Brain microvascular endothelial cell (primary cell): ENCODE measurements at regions not wholly inside any gene's neighbourhood (a gene's known extent, or its start where the extent isn't known, plus 50 kb on each side); places are given as distances from the start of the nearest gene placed in this dataset.
"Not testable (repeated sequence)": the region's sequence is repeated elsewhere in the genome, so short reads cannot be mapped to it uniquely, and the experiment has no call there.

ENCODE experiments used
- DNase-seq: peaks from one replicate; pipeline ENCODE4 v3.0.0-alpha.2; 2020
- H3K27ac ChIP-seq: fragments of 250-450 bp; sonication (Bioruptor Pico); 2 replicates; pipeline ENCODE4 v1.5.1; 2020; ENCODE audit warnings: mild to moderate bottlenecking, moderate library complexity
- H3K27me3 ChIP-seq: fragments of 250-450 bp; sonication (Bioruptor Pico); replicated peaks from 2 replicates; pipeline ENCODE4 v1.5.1; 2020; ENCODE audit warnings: mild to moderate bottlenecking
- H3K36me3 ChIP-seq: fragments of 250-450 bp; sonication (Bioruptor Pico); replicated peaks from 2 replicates; pipeline ENCODE4 v1.5.1; 2020; ENCODE audit warnings: mild to moderate bottlenecking
- H3K4me3 ChIP-seq: 2 replicates; pipeline ENCODE4 v1.5.1; 2011; ENCODE audit warnings: low read depth, mild to moderate bottlenecking, control low read depth, low read length, moderate library complexity
- in situ Hi-C: cut with HindIII; loops from 2 replicates; pipeline ENCODE4 v1.10.0; 2017; ENCODE audit warnings: low sequenced_read_pairs, low pct_ligation_motif_present
- TF ChIP-seq, protein P1 (sequence below): IDR thresholded peaks from 2 replicates; pipeline ENCODE4 v1.5.1; 2011; ENCODE audit warnings: low read depth, mild to moderate bottlenecking, moderate library complexity, low read length, control low read depth, inconsistent platforms; ENCODE audit errors: missing control alignments

DNA sequence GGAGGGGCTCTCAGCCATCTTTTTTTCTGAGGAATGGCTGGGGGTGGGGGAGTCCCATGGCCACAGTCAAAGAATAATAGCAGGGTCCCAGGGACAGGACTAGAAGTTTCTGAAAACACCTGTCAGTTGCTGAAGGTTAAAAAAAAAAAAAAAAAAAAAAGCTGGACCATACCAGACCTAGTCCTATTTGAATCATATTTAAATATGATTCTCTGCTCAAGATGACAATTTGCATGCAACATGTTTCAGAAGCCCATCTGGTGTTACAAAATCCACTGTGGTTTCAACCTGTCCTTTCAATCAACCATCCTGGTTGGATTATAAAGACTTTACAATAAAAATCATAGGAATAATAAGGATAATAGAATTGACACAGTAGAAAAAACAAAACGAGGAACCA is 153.7 kb downstream of the TENT5C start:
- TF ChIP-seq, protein P1, sequence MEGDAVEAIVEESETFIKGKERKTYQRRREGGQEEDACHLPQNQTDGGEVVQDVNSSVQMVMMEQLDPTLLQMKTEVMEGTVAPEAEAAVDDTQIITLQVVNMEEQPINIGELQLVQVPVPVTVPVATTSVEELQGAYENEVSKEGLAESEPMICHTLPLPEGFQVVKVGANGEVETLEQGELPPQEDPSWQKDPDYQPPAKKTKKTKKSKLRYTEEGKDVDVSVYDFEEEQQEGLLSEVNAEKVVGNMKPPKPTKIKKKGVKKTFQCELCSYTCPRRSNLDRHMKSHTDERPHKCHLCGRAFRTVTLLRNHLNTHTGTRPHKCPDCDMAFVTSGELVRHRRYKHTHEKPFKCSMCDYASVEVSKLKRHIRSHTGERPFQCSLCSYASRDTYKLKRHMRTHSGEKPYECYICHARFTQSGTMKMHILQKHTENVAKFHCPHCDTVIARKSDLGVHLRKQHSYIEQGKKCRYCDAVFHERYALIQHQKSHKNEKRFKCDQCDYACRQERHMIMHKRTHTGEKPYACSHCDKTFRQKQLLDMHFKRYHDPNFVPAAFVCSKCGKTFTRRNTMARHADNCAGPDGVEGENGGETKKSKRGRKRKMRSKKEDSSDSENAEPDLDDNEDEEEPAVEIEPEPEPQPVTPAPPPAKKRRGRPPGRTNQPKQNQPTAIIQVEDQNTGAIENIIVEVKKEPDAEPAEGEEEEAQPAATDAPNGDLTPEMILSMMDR, result no peak
- no peak for DNase-seq
- no peaks in the 10 kb centered on the region for H3K27me3 ChIP-seq
- in situ Hi-C loops, result loop anchor here (25.0 kb wide), 1 partner anchor 222 kb away; no protein-coding TSS in a partner anchor
- no peaks in the 10 kb centered on the region for H3K36me3 ChIP-seq
- no peak overlapping the region for H3K27ac ChIP-seq
- H3K4me3 ChIP-seq, result no peak overlapping the region

GRCh38 chr1:117760069-117760468 is 154.2 kb downstream of the TENT5C start:
- H3K36me3 ChIP-seq, result no peaks in the 10 kb centered on the region
- TF ChIP-seq, protein P1, result no peak
- no peak overlapping the region for H3K4me3 ChIP-seq
- no peak for DNase-seq
- no peak overlapping the region for H3K27ac ChIP-seq
- in situ Hi-C loops, result loop anchor here (25.0 kb wide), 1 partner anchor 223 kb away; no protein-coding TSS in a partner anchor
- no peaks in the 10 kb centered on the region for H3K27me3 ChIP-seq

DNA sequence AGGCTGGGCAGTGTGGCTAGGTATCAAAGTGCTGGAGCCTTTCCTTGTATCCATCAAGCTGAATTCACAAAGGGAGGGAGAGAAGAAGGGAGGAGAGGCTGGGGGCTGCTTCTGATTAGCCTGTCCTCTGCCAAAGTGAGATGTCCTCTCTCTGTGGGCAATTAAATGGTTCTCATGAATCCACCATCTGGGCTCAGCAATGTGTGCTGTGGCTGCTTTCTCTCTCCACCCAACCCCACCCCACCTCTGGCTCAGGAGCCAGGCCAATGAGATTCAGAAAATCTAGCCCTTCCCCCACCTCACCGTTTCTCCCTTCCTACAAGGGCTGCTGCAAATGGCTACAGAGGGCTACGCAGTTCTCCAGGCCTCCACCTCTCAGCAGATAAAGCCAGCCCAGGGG is 154.6 kb downstream of the TENT5C start:
- H3K27ac ChIP-seq, result no peak overlapping the region
- no peak overlapping the region for H3K4me3 ChIP-seq
- in situ Hi-C loops, result loop anchor here (25.0 kb wide), 1 partner anchor 223 kb away; no protein-coding TSS in a partner anchor
- TF ChIP-seq, protein P1, result no peak
- no peaks in the 10 kb centered on the region for H3K27me3 ChIP-seq
- DNase-seq, result no peak
- no peaks in the 10 kb centered on the region for H3K36me3 ChIP-seq

- H3K27ac ChIP-seq, DNase-seq, H3K4me3 ChIP-seq, H3K27me3 ChIP-seq, H3K36me3 ChIP-seq: not testable (repeated sequence)
- in situ Hi-C loops, result loop anchor here (25.0 kb wide), 1 partner anchor 230 kb away; no protein-coding TSS in a partner anchor
These were observed 161.7 kb downstream of the GDAP2 start for GRCh38 chr1:117767756-117768155.

DNA sequence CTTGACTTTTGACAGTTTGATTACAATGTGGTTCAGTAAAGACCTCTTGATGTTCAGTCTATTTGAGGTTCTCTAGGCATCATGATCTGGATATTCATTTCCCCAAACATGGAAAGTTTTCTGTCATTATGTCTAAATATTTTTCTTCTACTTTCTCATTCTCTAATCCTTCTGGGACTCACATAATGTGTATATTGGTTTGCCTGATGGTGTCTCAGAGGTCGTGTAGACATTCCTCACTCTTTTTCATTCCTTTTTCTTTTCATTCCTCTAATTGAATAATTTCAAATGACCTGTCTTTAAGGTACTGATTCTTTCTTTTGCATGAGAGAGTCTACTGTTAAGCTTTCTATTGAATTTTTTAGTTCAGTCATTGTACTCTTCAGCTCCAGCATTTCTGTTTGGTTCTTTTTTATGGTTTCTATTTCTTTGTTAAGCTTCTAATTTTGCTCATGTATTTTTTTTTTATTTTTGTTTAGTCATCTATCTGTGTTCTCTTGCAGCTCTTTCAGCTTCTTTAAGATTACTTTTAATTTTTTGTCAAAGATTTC is 158.4 kb downstream of the GDAP2 start:
- in situ Hi-C loops, result loop anchor here (25.0 kb wide), 1 partner anchor 234 kb away; no protein-coding TSS in a partner anchor
- no peak for DNase-seq
- no peaks in the 10 kb centered on the region for H3K36me3 ChIP-seq
- no peaks in the 10 kb centered on the region for H3K27me3 ChIP-seq
- H3K4me3 ChIP-seq, result no peak overlapping the region
- TF ChIP-seq, protein P1, result no peak
- no peak overlapping the region for H3K27ac ChIP-seq

DNA sequence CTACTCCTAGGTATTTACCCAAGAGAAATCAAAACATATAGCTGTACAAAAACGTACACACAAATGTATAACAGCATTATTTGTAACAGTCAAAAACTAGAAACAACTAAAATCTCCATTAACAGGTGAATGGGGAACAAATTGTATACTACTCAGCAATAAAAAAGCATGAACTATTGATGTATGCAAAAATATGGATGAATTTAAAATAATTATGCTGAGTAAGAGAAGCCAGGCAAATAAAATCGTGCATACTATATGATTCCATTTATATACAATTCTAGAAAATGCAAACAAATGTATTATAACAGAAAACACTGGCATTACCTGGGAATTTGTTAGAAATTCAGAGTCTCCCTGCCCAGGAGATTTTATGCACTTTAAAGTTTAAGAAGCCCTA is 150.1 kb downstream of the GDAP2 start:
- H3K27ac ChIP-seq, result no peak overlapping the region
- TF ChIP-seq, protein P1, result no peak
- H3K36me3 ChIP-seq, result no peaks in the 10 kb centered on the region
- no peak overlapping the region for H3K4me3 ChIP-seq
- no peak for DNase-seq
- in situ Hi-C loops, result no loop called here
- H3K27me3 ChIP-seq, result no peaks in the 10 kb centered on the region
